CD4-positive, alpha-beta T cell treated with Interleukin-15 for 4 hours (primary cell): ENCODE measurements at regions not wholly inside any gene's neighbourhood (a gene's known extent, or its start where the extent isn't known, plus 50 kb on each side); places are given as distances from the start of the nearest gene placed in this dataset.
"Not testable (repeated sequence)": the region's sequence is repeated elsewhere in the genome, so short reads cannot be mapped to it uniquely, and the experiment has no call there.

Source experiments
- DNase-seq: peaks from one replicate; pipeline ENCODE4 v3.0.0-alpha.2; 2020; ENCODE audit warnings: low spot score

DNA sequence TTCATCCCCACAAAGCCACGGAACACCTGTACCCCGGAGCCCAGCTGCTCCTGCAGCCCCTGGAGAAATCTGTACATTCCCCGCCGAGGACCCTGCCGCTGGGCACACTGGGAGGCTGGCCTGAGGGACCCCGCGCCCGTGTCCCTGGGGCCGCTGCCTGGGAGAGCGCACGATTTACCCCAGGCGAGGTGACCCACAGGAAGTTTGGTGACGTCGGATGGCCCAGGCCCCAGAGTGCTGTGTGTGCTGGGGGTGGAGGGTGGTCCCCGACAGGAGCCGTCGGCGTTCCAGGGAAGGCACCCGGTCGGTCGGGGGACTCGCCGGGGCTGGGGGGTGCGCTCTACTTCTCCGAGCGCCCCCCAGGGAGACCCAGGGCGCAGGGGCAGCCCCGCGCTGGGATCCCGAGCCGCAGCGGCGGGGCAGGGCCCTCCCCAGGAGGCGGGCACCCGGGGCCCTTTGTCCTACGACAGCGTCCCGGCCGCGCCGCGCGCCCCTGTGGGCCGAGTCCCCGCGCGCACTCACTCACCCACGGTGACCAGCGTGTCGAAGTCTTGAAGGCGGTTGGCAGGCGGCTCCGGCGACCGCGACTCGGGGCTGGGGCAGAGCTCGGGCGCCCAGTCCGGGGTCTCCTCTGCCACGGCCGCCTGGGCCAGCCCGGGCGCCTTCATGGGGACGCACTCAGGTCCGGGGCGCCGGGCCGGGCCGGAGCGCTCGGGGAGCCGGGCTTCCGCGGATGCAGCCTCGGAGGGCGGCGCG, 206.4 kb upstream of the PRKX start:
- not testable (repeated sequence) for DNase-seq

- not testable (repeated sequence) for DNase-seq
Observed at GRCh38 chrX:3914813-3915212, 201.4 kb upstream of the PRKX start.

GRCh38 chrX:3914059-3914458, 200.6 kb upstream of the PRKX start:
- not testable (repeated sequence) for DNase-seq

DNA sequence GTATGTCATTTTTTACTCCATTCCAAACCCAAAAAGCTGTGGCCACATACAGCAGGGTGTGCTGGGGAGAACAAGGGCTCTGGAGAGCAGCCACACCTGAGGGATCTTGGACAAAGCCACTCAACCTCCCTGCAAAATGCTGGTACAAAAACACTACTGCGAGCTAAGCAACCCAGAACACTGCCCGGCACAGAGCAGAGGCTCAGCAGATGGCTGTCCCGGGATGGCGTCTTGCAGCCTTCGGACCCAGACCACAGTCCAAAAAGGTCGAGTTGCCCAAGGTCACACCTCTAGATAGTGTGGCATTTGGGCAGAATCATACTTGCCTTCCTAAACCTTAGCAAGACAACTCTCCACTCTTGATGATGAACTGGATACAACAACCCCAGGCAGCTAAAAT, 197.6 kb upstream of the PRKX start:
- not testable (repeated sequence) for DNase-seq

GRCh38 chrX:3910611-3911010, 197.2 kb upstream of the PRKX start:
- not testable (repeated sequence) for DNase-seq

DNA sequence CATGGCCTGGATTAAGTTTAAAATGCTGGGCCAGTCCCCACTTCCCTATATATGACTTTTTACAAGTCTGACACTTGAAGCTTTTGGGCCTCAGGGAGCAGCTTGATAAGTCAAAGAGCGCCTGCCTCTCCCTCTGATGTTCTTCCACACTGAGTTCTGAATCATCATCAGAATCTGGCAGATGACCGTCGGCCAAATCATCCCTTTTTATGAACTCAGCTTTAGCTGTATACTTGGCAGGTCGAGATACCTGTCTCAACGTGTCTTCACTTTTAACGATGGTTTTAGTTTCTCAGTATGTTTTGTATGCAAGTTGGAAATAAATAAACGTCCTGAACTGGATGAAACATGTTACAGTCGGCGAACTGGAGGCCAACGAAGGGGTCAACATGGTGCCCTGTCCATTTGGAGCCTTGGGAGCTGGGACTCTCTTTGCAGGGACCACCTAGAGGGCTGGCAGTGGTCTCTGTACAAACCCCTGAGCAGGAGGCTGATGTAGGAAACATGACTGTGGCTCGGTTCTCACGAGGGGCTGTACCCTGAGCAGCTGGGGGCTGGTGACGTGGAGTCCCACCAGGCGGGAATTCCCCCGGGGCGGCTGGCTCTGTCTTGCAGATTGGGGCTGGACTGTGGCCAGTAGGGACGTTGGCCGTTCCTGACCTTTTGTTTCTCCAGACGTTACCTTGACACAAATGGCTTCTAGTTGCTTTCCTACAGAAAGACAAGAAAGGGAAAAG, 192.2 kb upstream of the PRKX start:
- DNase-seq = not testable (repeated sequence)

GRCh38 chrX:3902222-3902621, 188.8 kb upstream of the PRKX start:
- not testable (repeated sequence) for DNase-seq

DNA sequence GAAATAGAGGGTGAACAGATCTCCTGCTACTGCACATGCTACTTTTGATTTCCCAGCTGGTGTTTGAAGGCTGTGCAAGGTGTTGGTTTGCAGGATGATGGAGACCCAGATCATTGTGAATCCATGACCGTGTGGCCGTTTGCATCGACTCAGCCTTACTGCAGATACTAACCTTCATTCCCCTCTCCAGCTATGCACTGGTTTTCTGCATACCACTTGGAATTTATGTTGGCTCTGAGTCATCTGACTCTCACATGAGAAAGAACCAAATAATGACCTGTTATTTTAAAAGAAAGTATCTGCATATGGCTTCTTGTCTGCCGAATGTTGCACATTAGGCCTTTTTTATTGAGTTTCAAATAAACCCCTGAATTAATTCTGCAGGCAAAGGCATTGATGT, 183.3 kb upstream of the PRKX start:
- DNase-seq = not testable (repeated sequence)

- DNase-seq = not testable (repeated sequence)
Observed at GRCh38 chrX:3882553-3882920, 169.1 kb upstream of the PRKX start.

- not testable (repeated sequence) for DNase-seq
Observed at GRCh38 chrX:3881898-3882552, 168.6 kb upstream of the PRKX start.

DNA sequence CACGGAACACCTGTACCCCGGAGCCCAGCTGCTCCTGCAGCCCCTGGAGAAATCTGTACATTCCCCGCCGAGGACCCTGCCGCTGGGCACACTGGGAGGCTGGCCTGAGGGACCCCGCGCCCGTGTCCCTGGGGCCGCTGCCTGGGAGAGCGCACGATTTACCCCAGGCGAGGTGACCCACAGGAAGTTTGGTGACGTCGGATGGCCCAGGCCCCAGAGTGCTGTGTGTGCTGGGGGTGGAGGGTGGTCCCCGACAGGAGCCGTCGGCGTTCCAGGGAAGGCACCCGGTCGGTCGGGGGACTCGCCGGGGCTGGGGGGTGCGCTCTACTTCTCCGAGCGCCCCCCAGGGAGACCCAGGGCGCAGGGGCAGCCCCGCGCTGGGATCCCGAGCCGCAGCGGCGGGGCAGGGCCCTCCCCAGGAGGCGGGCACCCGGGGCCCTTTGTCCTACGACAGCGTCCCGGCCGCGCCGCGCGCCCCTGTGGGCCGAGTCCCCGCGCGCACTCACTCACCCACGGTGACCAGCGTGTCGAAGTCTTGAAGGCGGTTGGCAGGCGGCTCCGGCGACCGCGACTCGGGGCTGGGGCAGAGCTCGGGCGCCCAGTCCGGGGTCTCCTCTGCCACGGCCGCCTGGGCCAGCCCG, 167.9 kb upstream of the PRKX start:
- not testable (repeated sequence) for DNase-seq

DNA sequence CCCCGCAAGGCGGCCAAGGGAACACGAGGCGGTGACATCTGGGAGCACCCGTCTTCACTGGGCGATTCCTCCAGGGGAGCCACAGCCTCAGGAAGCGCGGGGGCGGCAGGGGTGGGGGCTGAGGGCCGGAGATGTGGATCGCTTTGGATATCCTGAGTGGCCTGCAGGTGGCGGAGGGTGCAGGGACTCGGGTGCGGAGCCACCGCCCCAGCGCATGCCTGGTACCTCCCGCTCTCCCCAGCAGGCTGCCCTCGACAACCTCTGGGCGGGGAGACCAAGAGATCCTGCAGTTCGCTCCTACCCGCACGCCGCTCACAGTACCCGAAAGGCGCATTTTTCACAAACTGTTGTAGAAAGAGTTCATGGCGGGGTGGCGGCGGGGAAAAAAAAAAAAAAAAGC, 162.9 kb upstream of the PRKX start:
- not testable (repeated sequence) for DNase-seq

DNA sequence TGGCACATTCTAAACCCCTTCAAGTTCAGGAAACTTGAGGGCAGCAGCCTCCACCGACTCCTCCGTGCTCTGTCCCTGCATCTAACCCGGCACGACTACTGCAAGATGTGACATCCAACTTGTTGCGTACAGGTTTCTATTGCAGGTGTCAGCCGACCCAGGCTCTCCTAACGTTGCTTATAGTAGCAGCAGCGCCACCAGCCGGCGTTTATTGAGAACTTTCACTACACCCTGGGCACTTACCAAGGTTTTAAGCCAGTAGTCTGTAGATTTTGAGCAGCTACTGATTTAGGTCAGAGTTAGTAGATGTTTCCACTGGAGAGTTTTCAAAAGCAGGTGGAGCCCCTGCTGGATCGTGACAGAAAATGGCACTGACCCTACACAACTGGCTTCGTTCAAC, 162.2 kb upstream of the PRKX start:
- DNase-seq = not testable (repeated sequence)

DNA sequence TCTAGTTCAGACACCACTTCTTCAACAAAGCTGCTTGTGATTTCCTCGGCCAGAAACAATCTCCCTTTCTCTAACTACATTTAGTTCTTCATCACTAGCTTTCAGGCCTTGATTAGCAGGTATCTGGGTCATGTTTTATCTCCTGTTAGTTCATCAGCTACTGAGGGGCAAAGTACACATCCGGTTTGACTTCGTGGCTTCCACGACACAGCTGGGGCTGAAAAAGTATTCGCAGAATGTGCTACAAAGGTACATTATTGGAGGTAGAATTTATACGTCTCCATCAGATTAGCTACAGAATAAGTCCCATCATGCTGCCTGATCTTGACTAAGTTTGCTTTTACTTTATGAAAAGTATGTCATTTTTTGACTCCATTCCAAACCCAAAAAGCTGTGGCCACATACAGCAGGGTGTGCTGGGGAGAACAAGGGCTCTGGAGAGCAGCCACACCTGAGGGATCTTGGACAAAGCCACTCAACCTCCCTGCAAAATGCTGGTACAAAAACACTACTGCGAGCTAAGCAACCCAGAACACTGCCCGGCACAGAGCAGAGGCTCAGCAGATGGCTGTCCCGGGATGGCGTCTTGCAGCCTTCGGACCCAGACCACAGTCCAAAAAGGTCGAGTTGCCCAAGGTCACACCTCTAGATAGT, 158.9 kb upstream of the PRKX start:
- not testable (repeated sequence) for DNase-seq

DNA sequence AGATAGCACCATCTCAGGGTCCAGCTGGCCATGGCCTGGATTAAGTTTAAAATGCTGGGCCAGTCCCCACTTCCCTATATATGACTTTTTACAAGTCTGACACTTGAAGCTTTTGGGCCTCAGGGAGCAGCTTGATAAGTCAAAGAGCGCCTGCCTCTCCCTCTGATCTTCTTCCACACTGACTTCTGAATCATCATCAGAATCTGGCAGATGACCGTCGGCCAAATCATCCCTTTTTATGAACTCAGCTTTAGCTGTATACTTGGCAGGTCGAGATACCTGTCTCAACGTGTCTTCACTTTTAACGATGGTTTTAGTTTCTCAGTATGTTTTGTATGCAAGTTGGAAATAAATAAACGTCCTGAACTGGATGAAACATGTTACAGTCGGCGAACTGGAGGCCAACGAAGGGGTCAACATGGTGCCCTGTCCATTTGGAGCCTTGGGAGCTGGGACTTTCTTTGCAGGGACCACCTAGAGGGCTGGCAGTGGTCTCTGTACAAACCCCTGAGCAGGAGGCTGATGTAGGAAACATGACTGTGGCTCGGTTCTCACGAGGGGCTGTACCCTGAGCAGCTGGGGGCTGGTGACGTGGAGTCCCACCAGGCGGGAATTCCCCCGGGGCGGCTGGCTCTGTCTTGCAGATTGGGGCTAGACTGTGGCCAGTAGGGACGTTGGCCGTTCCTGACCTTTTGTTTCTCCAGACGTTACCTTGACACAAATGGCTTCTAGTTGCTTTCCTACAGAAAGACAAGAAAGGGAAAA, 153.8 kb upstream of the PRKX start:
- DNase-seq = not testable (repeated sequence)

DNA sequence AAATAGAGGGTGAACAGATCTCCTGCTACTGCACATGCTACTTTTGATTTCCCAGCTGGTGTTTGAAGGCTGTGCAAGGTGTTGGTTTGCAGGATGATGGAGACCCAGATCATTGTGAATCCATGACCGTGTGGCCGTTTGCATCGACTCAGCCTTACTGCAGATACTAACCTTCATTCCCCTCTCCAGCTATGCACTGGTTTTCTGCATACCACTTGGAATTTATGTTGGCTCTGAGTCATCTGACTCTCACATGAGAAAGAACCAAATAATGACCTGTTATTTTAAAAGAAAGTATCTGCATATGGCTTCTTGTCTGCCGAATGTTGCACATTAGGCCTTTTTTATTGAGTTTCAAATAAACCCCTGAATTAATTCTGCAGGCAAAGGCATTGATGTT, 144.9 kb upstream of the PRKX start:
- not testable (repeated sequence) for DNase-seq

- DNase-seq = not testable (repeated sequence)
Observed at GRCh38 chrX:3843522-3844145, 130.2 kb upstream of the PRKX start.

GRCh38 chrX:3842822-3843521, 129.5 kb upstream of the PRKX start:
- DNase-seq = peak; percentile 6

DNA sequence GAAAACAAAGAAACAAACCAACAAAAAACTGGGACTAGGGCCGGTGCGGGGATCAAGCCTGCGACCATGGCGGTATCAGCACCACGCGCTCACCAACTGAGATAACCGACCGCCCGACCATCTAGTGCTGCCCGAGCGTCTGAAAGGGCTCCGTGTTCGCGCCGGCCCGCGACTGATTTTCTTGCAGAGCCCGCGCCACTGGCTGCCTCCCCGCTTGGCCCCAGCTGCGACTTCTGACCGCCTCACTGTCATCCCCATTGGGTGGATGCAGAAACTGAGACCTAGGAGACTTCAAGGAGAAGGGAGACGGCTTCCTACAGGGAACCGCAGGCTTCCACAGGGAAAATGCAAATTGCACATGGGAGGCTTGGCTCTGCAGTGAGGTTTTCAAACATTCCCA, 125.3 kb upstream of the PRKX start:
- not testable (repeated sequence) for DNase-seq
